Tibial nerve (tissue), 4 donors: ENCODE measurements at regions not wholly inside any gene's neighbourhood (a gene's known extent, or its start where the extent isn't known, plus 50 kb on each side); places are given as distances from the start of the nearest gene placed in this dataset.

ENCODE experiments used
- DNase-seq, 2 donors: peaks; one replicate each; pipeline ENCODE4 v3.0.0-alpha.2; 2019; ENCODE audit warnings: low spot score in 2 of 2
- H3K27ac ChIP-seq, 4 donors: fragments of 200-600 bp; sonication (generic) in 3 of 4; one replicate each; pipeline ENCODE4 v1.5.1; 2017 to 2019; ENCODE audit warnings: mild to moderate bottlenecking in 1 of 4
- H3K27me3 ChIP-seq, 2 donors: fragments of 200-600 bp; sonication (generic) in 1 of 2; one replicate each; pipeline versions ENCODE4 v1.5.1 to v1.6.0; 2017 to 2019
- H3K36me3 ChIP-seq, 3 donors: fragments of 200-600 bp; sonication (generic); one replicate each; pipeline ENCODE4 v1.5.1; 2018 to 2019
- H3K4me1 ChIP-seq, 4 donors: fragments of 200-600 bp; sonication (generic) in 3 of 4; one replicate each; pipeline ENCODE4 v1.5.1; 2017 to 2019
- H3K4me3 ChIP-seq, 4 donors: fragments of 200-600 bp; sonication (generic) in 3 of 4; one replicate each; pipeline ENCODE4 v1.5.1; 2017 to 2019; ENCODE audit warnings: mild to moderate bottlenecking in 1 of 4, moderate library complexity in 1 of 4
- H3K9me3 ChIP-seq, 4 donors: fragments of 200-600 bp; sonication (generic) in 3 of 4; one replicate each; pipeline ENCODE4 v1.5.1; 2017 to 2019
- EP300 ChIP-seq, 2 donors: sonication (generic); formaldehyde crosslinking; IDR thresholded peaks; one replicate each; pipeline ENCODE4 v1.6.1; 2017; ENCODE audit warnings: antibody characterized with exemption in 2 of 2, mild to moderate bottlenecking in 1 of 2
- POLR2A ChIP-seq, 2 donors: fragments of 450-650 bp; IDR thresholded peaks; one replicate each; pipeline ENCODE4 v1.6.1; 2017; ENCODE audit warnings: antibody characterized with exemption in 2 of 2, mild to moderate bottlenecking in 2 of 2, moderate library complexity in 2 of 2
- WGBS, 2 donors: methylation state at CpG; one replicate each; pipeline ENCODE4 v1.1.5; 2018; 5-methylcytosine and 5-hydroxymethylcytosine counted together
- TF ChIP-seq, protein P1 (sequence below), 5 experiments: fragments of 200-600 bp in 3 of 5; fragments of 450-650 bp in 2 of 5; sonication (generic) in 3 of 5; IDR thresholded peaks; one replicate each; pipeline ENCODE4 v1.5.1; 2016 to 2019; ENCODE audit warnings: antibody characterized with exemption in 5 of 5, mild to moderate bottlenecking in 3 of 5, moderate library complexity in 2 of 5

GRCh38 chr4:152220201-152220666 lies 315.7 kb downstream of the FBXW7 start:
- no peak overlapping the region for H3K4me3 ChIP-seq
- no peaks in the 10 kb centered on the region for H3K4me1 ChIP-seq
- peaks cover 0 to 4% (median 0%) of the 10 kb centered on the region in 4 donors for H3K9me3 ChIP-seq
- TF ChIP-seq, protein P1, sequence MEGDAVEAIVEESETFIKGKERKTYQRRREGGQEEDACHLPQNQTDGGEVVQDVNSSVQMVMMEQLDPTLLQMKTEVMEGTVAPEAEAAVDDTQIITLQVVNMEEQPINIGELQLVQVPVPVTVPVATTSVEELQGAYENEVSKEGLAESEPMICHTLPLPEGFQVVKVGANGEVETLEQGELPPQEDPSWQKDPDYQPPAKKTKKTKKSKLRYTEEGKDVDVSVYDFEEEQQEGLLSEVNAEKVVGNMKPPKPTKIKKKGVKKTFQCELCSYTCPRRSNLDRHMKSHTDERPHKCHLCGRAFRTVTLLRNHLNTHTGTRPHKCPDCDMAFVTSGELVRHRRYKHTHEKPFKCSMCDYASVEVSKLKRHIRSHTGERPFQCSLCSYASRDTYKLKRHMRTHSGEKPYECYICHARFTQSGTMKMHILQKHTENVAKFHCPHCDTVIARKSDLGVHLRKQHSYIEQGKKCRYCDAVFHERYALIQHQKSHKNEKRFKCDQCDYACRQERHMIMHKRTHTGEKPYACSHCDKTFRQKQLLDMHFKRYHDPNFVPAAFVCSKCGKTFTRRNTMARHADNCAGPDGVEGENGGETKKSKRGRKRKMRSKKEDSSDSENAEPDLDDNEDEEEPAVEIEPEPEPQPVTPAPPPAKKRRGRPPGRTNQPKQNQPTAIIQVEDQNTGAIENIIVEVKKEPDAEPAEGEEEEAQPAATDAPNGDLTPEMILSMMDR (IDR thresholded peaks at IDR 0.05) = no peak
- TF ChIP-seq POLR2A (IDR thresholded peaks at IDR 0.05) (no peak), EP300 (IDR thresholded peaks at IDR 0.05) (no peak)
- 70 to 78% methylated on average over 2 of the region's 2 CpGs for WGBS, 2 donors
- H3K27me3 ChIP-seq = no peaks in the 10 kb centered on the region
- DNase-seq = no peak
- no peaks in the 10 kb centered on the region for H3K36me3 ChIP-seq
- no peak overlapping the region for H3K27ac ChIP-seq

DNA sequence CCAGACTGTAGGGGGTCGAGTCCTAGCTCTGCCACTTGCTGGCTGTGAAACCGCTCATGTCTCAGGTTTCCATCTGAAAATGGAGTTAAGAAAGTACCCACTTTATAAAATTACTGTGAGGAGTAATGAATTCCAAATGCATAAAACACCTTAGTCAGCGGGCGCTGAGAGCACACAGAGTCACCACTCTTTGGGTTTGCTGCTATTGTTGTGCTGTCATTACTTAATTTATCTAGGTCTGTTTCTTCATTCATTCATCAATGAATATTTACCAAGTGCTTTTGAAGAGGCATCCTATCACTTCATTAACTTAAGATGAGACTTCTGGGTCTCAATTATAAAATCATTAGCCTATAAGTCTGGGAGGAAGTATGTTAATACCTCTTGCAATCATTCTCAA lies 317.3 kb downstream of the FBXW7 start:
- Histone ChIP-seq H3K4me1 (no peaks in the 10 kb centered on the region), H3K9me3 (peaks cover 0 to 10% (median 0%) of the 10 kb centered on the region in 4 donors), H3K36me3 (no peaks in the 10 kb centered on the region), H3K4me3 (no peak overlapping the region), H3K27ac (no peak overlapping the region), H3K27me3 (no peaks in the 10 kb centered on the region)
- TF ChIP-seq POLR2A (IDR thresholded peaks at IDR 0.05) = no peak
- TF ChIP-seq EP300 (IDR thresholded peaks at IDR 0.05) = no peak
- TF ChIP-seq, protein P1 (IDR thresholded peaks at IDR 0.05) = no peak
- DNase-seq = no peak
- WGBS, 2 donors = 74 to 90% methylated on average over 4 of the region's 4 CpGs

- no peak for DNase-seq
- TF ChIP-seq, protein P1 (IDR thresholded peaks at IDR 0.05) = no peak
- TF ChIP-seq EP300 (IDR thresholded peaks at IDR 0.05) (no peak), POLR2A (IDR thresholded peaks at IDR 0.05) (no peak)
- H3K4me3 ChIP-seq = no peak overlapping the region
- H3K9me3 ChIP-seq = peaks cover 0 to 10% (median 0%) of the 10 kb centered on the region in 4 donors
- no peaks in the 10 kb centered on the region for H3K4me1 ChIP-seq
- H3K27me3 ChIP-seq = no peaks in the 10 kb centered on the region
- H3K27ac ChIP-seq = no peak overlapping the region
- H3K36me3 ChIP-seq = no peaks in the 10 kb centered on the region
- WGBS, 2 donors = 64 to 71% methylated on average over 3 of the region's 3 CpGs
These were observed 318.0 kb downstream of the FBXW7 start for GRCh38 chr4:152217896-152218295.

DNA sequence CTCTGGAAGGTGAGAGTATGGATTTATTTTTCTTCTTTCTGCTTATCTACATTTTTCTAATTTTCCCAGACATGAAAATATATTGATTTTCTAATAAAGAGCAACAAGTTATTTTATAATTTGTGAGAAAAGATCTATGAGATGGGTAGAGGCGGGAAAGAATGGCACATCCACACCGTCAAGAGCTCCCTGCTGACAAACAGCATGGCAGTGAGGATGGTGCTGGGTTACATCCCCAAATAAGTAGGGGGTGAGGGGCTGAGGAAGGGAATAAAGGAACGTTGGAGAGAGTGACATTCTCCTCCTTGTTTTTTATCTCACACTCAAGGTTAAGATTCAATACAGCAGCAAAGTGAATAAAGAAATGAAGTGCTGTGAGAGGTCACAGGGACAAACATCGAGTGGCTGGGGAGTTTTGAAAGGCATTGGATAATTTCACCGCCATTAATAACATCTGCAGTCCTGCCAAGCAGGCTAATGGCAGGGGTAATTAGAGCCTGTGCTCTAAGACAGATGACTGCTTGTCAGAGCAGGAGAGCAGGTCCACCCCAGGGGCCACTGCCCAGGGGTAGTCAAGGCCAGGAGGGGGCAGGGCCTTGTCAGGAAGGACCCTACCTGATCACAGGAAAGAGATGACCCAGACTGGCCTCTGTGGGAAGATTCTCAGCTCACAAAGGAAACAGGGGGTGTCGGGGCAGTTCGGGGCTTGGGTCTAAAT lies 323.8 kb downstream of the FBXW7 start:
- no peaks in the 10 kb centered on the region for H3K4me1 ChIP-seq
- peaks cover 0 to 10% (median 0%) of the 10 kb centered on the region in 4 donors for H3K9me3 ChIP-seq
- WGBS, 2 donors = 45 to 51% methylated on average over 7 of the region's 7 CpGs
- TF ChIP-seq, protein P1 (IDR thresholded peaks at IDR 0.05) = no peak
- no peak for TF ChIP-seq EP300 (IDR thresholded peaks at IDR 0.05)
- TF ChIP-seq POLR2A (IDR thresholded peaks at IDR 0.05) = no peak
- DNase-seq = no peak
- no peaks in the 10 kb centered on the region for H3K27me3 ChIP-seq
- no peak overlapping the region for H3K4me3 ChIP-seq
- H3K36me3 ChIP-seq = no peaks in the 10 kb centered on the region
- H3K27ac ChIP-seq = no peak overlapping the region

DNA sequence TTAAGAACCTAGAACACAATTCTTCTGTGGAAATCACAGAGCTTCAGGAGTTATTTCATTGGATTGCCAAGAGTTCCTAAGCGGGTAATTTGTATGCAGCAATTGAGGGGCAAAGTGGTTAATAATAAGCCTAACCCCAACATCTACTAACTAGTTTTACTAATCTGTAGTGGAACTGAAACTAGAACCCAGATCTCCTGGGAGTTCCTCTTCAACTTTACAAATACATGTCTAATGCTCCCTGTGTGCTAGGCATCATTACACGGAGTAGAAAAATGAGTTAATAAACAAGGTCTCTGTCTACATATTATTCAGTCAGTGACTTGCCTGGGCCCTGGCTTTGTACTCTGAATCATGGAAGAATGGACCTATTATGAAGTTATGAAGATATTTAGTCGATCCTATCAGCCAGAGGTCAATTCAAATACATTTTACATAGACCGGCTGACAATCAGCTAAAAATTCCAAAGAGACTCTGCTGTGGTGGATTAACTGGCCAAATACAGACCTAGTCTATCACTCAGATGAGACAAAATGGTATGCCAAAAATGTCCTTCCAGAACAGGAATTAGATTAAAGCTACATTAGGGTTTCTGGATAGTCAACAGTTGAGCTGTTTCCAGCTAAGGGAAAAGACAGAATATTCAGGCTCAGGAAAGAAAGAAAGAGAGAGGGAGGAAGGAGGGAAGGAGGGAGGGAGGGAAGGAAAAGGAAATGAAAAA lies 326.0 kb downstream of the FBXW7 start:
- 50 to 51% methylated on average over 4 of the region's 4 CpGs for WGBS, 2 donors
- DNase-seq = no peak

More for the DNA sequence above, 326.0 kb downstream of the FBXW7 start:
- Histone ChIP-seq H3K27ac (no peak overlapping the region), H3K4me1 (peaks cover 0 to 12% (median 0%) of the 10 kb centered on the region in 4 donors), H3K9me3 (peaks cover 0 to 3% (median 0%) of the 10 kb centered on the region in 4 donors), H3K27me3 (no peaks in the 10 kb centered on the region), H3K4me3 (no peak overlapping the region), H3K36me3 (no peaks in the 10 kb centered on the region)
- TF ChIP-seq, protein P1 (IDR thresholded peaks at IDR 0.05) = no peak
- no peak for TF ChIP-seq EP300 (IDR thresholded peaks at IDR 0.05)
- no peak for TF ChIP-seq POLR2A (IDR thresholded peaks at IDR 0.05)
